Neural cell (in vitro differentiated cells): ENCODE measurements at regions not wholly inside any gene's neighbourhood (a gene's known extent, or its start where the extent isn't known, plus 50 kb on each side); places are given as distances from the start of the nearest gene placed in this dataset.

Experiments used
- H2AFZ ChIP-seq: fragments of 200-600, 300-800 bp; sonication (generic), shearing (Covaris generic); 2 replicates; pipeline ENCODE4 v1.6.0; 2014; ENCODE audit warnings: low read depth, mild to moderate bottlenecking, antibody characterized with exemption, low read length, moderate library complexity
- H3F3A ChIP-seq: fragments of 200-600 bp; shearing (Covaris generic); 2 replicates; pipeline ENCODE4 v1.6.1; 2016; ENCODE audit warnings: mild to moderate bottlenecking, moderate library complexity, mixed read lengths, antibody characterized with exemption, low read length; ENCODE audit not compliant: insufficient read depth, poor library complexity, severe bottlenecking
- H3K27ac ChIP-seq: fragments of 200-600, 300-800 bp; sonication (generic), shearing (Covaris generic); 2 replicates; pipeline ENCODE4 v1.5.1; 2014; ENCODE audit warnings: mild to moderate bottlenecking, low read length, moderate library complexity
- H3K27me3 ChIP-seq: fragments of 300-800, 200-600 bp; sonication (generic), shearing (Covaris generic); 2 replicates; pipeline ENCODE4 v1.6.0; 2014; ENCODE audit warnings: mild to moderate bottlenecking, low read depth, low read length, moderate library complexity; ENCODE audit not compliant: insufficient read depth
- H3K36me3 ChIP-seq: fragments of 300-800, 200-600 bp; sonication (generic), shearing (Covaris generic); 2 replicates; pipeline ENCODE4 v1.5.1; 2014; ENCODE audit warnings: mild to moderate bottlenecking, antibody characterized with exemption, low read length, moderate library complexity; ENCODE audit not compliant: insufficient read depth
- H3K4me2 ChIP-seq: fragments of 300-800, 200-600 bp; sonication (generic), shearing (Covaris generic); 2 replicates; pipeline ENCODE4 v1.6.0; 2014; ENCODE audit warnings: mild to moderate bottlenecking, low read length
- H3K4me3 ChIP-seq: fragments of 300-800, 200-600 bp; sonication (generic), shearing (Covaris generic); 2 replicates; pipeline ENCODE4 v1.5.1; 2014; ENCODE audit warnings: mild to moderate bottlenecking, low read length, moderate library complexity
- H3K79me2 ChIP-seq: fragments of 200-600 bp; shearing (Covaris generic); replicated peaks from 2 replicates; pipeline ENCODE4 v1.6.0; 2014; ENCODE audit warnings: mild to moderate bottlenecking, low read length, moderate library complexity; ENCODE audit not compliant: insufficient read depth
- H3K9ac ChIP-seq: fragments of 300-800, 200-600 bp; sonication (generic), shearing (Covaris generic); 2 replicates; pipeline ENCODE4 v1.6.1; 2016; ENCODE audit warnings: mild to moderate bottlenecking, low read length, mixed read lengths
- H3K9me2 ChIP-seq: fragments of 200-600 bp; shearing (Covaris generic); 2 replicates; pipeline ENCODE4 v1.6.1; 2016; ENCODE audit warnings: mild to moderate bottlenecking, low read length, mixed read lengths; ENCODE audit not compliant: insufficient read depth
- H3K9me3 ChIP-seq: fragments of 200-600, 300-800 bp; sonication (generic), shearing (Covaris generic); 2 replicates; pipeline ENCODE4 v1.6.1; 2016; ENCODE audit warnings: mild to moderate bottlenecking, mixed run types, low read length, moderate library complexity, mixed read lengths
- H4K20me1 ChIP-seq: fragments of 200-600 bp; shearing (Covaris generic); 2 replicates; pipeline ENCODE4 v1.6.1; 2016; ENCODE audit warnings: mild to moderate bottlenecking, mixed run types; ENCODE audit not compliant: insufficient read depth
- CTCF ChIP-seq: fragments of 450-650 bp; IDR thresholded peaks from 2 replicates; pipeline ENCODE4 v1.5.1; 2014; ENCODE audit warnings: antibody characterized with exemption, mild to moderate bottlenecking, moderate library complexity; ENCODE audit not compliant: poor library complexity, severe bottlenecking
- EP300 ChIP-seq: fragments of 450-650 bp; conservative IDR thresholded peaks from 2 replicates; pipeline ENCODE4 v1.6.1; 2014; ENCODE audit warnings: antibody characterized with exemption, mild to moderate bottlenecking, moderate library complexity; ENCODE audit not compliant: poor library complexity, severe bottlenecking
- EZH2 ChIP-seq: fragments of 200-600, 300-800 bp; shearing (Covaris generic), sonication (generic); IDR thresholded peaks from 2 replicates; pipeline ENCODE4 v1.6.1; 2014; ENCODE audit warnings: antibody characterized with exemption, low read length, borderline replicate concordance, mild to moderate bottlenecking; ENCODE audit not compliant: insufficient read depth, poor library complexity, severe bottlenecking
- MXI1 ChIP-seq: fragments of 450-650 bp; conservative IDR thresholded peaks from 2 replicates; pipeline ENCODE4 v1.6.1; 2014; ENCODE audit warnings: antibody characterized with exemption, mild to moderate bottlenecking; ENCODE audit not compliant: poor library complexity, severe bottlenecking
- POLR2AphosphoS5 ChIP-seq: IDR thresholded peaks from 2 replicates; pipeline ENCODE4 v1.6.1; 2012
- RAD21 ChIP-seq: fragments of 450-650 bp; conservative IDR thresholded peaks from 2 replicates; pipeline ENCODE4 v1.6.1; 2014; ENCODE audit warnings: antibody characterized with exemption, mild to moderate bottlenecking, moderate library complexity
- REST ChIP-seq: IDR thresholded peaks from 2 replicates; pipeline ENCODE4 v1.6.1; 2012; ENCODE audit warnings: borderline replicate concordance
- SMC3 ChIP-seq: fragments of 450-650 bp; conservative IDR thresholded peaks from 2 replicates; pipeline ENCODE4 v1.6.1; 2014; ENCODE audit warnings: antibody characterized with exemption, mild to moderate bottlenecking, moderate library complexity; ENCODE audit not compliant: poor library complexity
- TAF1 ChIP-seq: IDR thresholded peaks from 2 replicates; pipeline ENCODE4 v1.6.1; 2012; ENCODE audit warnings: low read depth

GRCh38 chr5:157987259-157987658, 128.3 kb upstream of the CLINT1 start:
- H4K20me1 ChIP-seq: no peaks in the 10 kb centered on the region
- H3K79me2 ChIP-seq: no peaks in the 10 kb centered on the region
- no peaks in the 10 kb centered on the region for H3K27me3 ChIP-seq
- no peaks in the 10 kb centered on the region for H3F3A ChIP-seq
- H3K4me2 ChIP-seq: no peak overlapping the region
- no peaks in the 10 kb centered on the region for H3K9me3 ChIP-seq
- H3K27ac ChIP-seq: no peak overlapping the region
- no peaks in the 10 kb centered on the region for H3K9me2 ChIP-seq
- H3K4me3 ChIP-seq: no peak overlapping the region
- TF ChIP-seq TAF1 (no peak), MXI1 (no peak), SMC3 (no peak), CTCF (no peak), REST (no peak), RAD21 (no peak), EZH2 (no peak), EP300 (no peak), POLR2AphosphoS5 (no peak)
- no peak overlapping the region for H2AFZ ChIP-seq
- no peak overlapping the region for H3K9ac ChIP-seq
- no peaks in the 10 kb centered on the region for H3K36me3 ChIP-seq

GRCh38 chr5:157986431-157986990, 127.6 kb upstream of the CLINT1 start:
- Histone ChIP-seq H3K4me3 (no peak overlapping the region), H3K9ac (no peak overlapping the region), H3K9me3 (no peaks in the 10 kb centered on the region), H3F3A (no peaks in the 10 kb centered on the region), H3K9me2 (no peaks in the 10 kb centered on the region), H3K27ac (no peak overlapping the region), H3K79me2 (no peaks in the 10 kb centered on the region), H3K4me2 (no peak overlapping the region), H4K20me1 (no peaks in the 10 kb centered on the region), H2AFZ (no peak overlapping the region), H3K36me3 (no peaks in the 10 kb centered on the region), H3K27me3 (no peaks in the 10 kb centered on the region)
- TF ChIP-seq EP300: no peak
- no peak for TF ChIP-seq RAD21
- no peak for TF ChIP-seq POLR2AphosphoS5
- no peak for TF ChIP-seq CTCF
- no peak for TF ChIP-seq TAF1
- TF ChIP-seq MXI1: no peak
- TF ChIP-seq EZH2: no peak
- no peak for TF ChIP-seq SMC3
- no peak for TF ChIP-seq REST
